ENCODE measurements at regions not wholly inside any gene's neighbourhood (a gene's known extent, or its start where the extent isn't known, plus 50 kb on each side); places are given as distances from the start of the nearest gene placed in this dataset.

GRCh38 chr16:87100306-87101058 is 216.7 kb downstream of the C16orf95 start:
- TF ChIP-seq CTCF (IDR thresholded peaks at IDR 0.05; ENCODE audit: insufficient read depth, missing control alignments) = no peak
- no peak for DNase-seq (ENCODE audit: insufficient read length, low spot score)
- FAIRE-seq = no peak

GRCh38 chr16:87101903-87102302 is 215.3 kb downstream of the C16orf95 start:
- TF ChIP-seq CTCF (IDR thresholded peaks at IDR 0.05; ENCODE audit: insufficient read depth, missing control alignments) = no peak
- FAIRE-seq = no peak

GRCh38 chr16:87107201-87107600 is 210.0 kb downstream of the C16orf95 start:
- TF ChIP-seq CTCF (IDR thresholded peaks at IDR 0.05; ENCODE audit: insufficient read depth, missing control alignments) = no peak
- DNase-seq (ENCODE audit: insufficient read length, low spot score) (no peak), FAIRE-seq (no peak)

More at GRCh38 chr16:87101903-87102302, 215.3 kb downstream of the C16orf95 start:
- DNase-seq (ENCODE audit: insufficient read length, low spot score) = no peak

- FAIRE-seq (no peak), DNase-seq (ENCODE audit: insufficient read length, low spot score) (no peak)
- TF ChIP-seq CTCF (IDR thresholded peaks at IDR 0.05; ENCODE audit: insufficient read depth, missing control alignments) = no peak
Measured at GRCh38 chr16:87108278-87108677, 208.9 kb downstream of the C16orf95 start.

DNA sequence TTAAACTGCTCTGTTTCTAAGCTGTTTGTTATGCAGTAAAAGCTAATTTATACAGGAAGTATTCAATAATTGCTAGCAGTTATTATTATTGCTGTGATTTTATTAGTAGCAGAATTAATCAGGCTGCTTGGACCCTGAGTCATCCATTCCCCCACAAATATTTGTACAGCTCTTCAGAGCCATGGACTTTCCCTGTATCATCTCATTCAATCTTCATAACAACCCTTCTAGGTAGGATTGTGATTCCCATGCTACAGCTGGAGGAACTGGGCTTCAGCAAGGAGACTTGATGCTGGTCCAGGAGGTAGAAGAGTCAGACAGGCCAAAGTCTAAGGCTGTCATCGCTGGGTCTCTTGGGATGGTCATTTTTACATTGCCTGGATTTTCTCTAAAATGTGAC is 208.3 kb downstream of the C16orf95 start:
- DNase-seq (ENCODE audit: insufficient read length, low spot score) = no peak
- FAIRE-seq = no peak

DNA sequence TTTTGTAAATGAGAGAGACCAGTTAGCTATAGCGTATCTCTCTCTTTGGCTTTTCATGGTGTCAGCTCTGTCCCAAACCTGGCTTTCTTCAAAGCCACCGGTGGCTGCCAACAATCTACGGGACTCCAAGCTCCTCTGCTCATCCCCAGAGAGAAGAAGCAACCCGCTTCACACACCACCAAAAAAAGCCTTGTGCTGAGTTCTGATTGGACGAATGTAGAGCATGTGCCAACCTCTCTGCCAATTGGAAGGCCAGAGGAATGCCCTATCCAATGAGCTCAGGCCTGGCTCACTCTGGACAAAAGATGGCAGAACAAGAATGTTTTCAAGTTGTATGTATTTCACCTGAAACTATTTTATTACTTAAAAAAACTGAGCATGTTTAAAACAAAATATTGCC is 202.4 kb downstream of the C16orf95 start:
- TF ChIP-seq CTCF (IDR thresholded peaks at IDR 0.05; ENCODE audit: insufficient read depth, missing control alignments) = no peak
- DNase-seq (ENCODE audit: insufficient read length, low spot score) (no peak), FAIRE-seq (no peak)

More for the DNA sequence above, 208.3 kb downstream of the C16orf95 start:
- TF ChIP-seq CTCF (IDR thresholded peaks at IDR 0.05; ENCODE audit: insufficient read depth, missing control alignments) = no peak

DNA sequence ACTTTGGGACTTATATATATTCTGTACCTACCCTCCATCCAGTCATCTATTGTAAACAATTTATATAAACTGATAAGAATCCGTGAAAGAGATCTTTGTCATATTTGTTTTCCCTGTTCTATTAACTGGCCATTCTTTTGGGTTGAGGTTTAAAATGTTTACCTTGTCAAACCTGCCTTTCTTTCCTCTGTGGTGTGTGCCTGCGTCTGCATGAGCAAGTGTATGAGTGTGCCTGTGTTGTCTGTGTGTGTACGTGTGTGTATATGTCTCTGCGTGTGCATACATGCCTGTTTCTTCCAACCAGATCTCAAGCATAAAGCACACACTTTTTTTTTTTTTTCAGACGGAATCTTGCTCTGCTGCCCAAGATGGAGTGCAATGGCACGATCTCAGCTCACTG is 201.5 kb downstream of the C16orf95 start:
- FAIRE-seq (no peak), DNase-seq (ENCODE audit: insufficient read length, low spot score) (no peak)
- no peak for TF ChIP-seq CTCF (IDR thresholded peaks at IDR 0.05; ENCODE audit: insufficient read depth, missing control alignments)

Data from D721Med (cell line).